Liver (tissue), 8 donors: ENCODE measurements at regions not wholly inside any gene's neighbourhood (a gene's known extent, or its start where the extent isn't known, plus 50 kb on each side); places are given as distances from the start of the nearest gene placed in this dataset.

Experiments
- DNase-seq: peaks from one replicate; pipeline ENCODE4 v3.0.0-alpha.2; 2017; ENCODE audit warnings: low spot score
- H3K27ac ChIP-seq, 2 donors: one replicate each; pipeline ENCODE4 v1.7.0; 2013; ENCODE audit warnings: inconsistent platforms in 2 of 2, low read length in 2 of 2, control low read depth in 1 of 2, low read depth in 1 of 2, mild to moderate bottlenecking in 1 of 2
- H3K27me3 ChIP-seq, 4 donors: one replicate each; pipeline versions ENCODE4 v1.6.1 to v1.7.0; 2013; ENCODE audit warnings: low read length in 3 of 4, inconsistent platforms in 1 of 4, mild to moderate bottlenecking in 1 of 4, moderate library complexity in 1 of 4; ENCODE audit not compliant: control insufficient read depth in 4 of 4, insufficient read depth in 4 of 4
- H3K36me3 ChIP-seq, 4 donors: one replicate each; pipeline versions ENCODE4 v1.6.1 to v1.7.0; 2013; ENCODE audit warnings: low read length in 3 of 4, mild to moderate bottlenecking in 3 of 4, low read depth in 1 of 4, moderate library complexity in 1 of 4; ENCODE audit not compliant: control insufficient read depth in 4 of 4, insufficient read depth in 3 of 4
- H3K4me1 ChIP-seq, 4 donors: one replicate each; pipeline versions ENCODE4 v1.6.1 to v1.7.0; 2013; ENCODE audit warnings: low read length in 3 of 4, mild to moderate bottlenecking in 3 of 4, moderate library complexity in 1 of 4; ENCODE audit not compliant: control insufficient read depth in 4 of 4, insufficient read depth in 4 of 4
- H3K4me3 ChIP-seq, 3 donors: one replicate each; pipeline versions ENCODE4 v1.6.1 to v1.7.0; 2013; ENCODE audit warnings: low read length in 3 of 3, control low read depth in 1 of 3, low read depth in 1 of 3, mild to moderate bottlenecking in 1 of 3
- H3K9ac ChIP-seq, 2 donors: one replicate each; pipeline ENCODE4 v1.7.0; 2013; ENCODE audit warnings: low read length in 2 of 2, mild to moderate bottlenecking in 2 of 2, moderate library complexity in 2 of 2, control low read depth in 1 of 2, low read depth in 1 of 2
- H3K9me3 ChIP-seq, 4 donors: one replicate each; pipeline versions ENCODE4 v1.6.1 to v1.7.0; 2013; ENCODE audit warnings: low read length in 3 of 4; ENCODE audit not compliant: control insufficient read depth in 4 of 4
- ATF3 ChIP-seq: IDR thresholded peaks from 2 replicates; pipeline ENCODE4 v1.6.1; 2016; ENCODE audit warnings: antibody characterized with exemption
- CTCF ChIP-seq: fragments of 150-350 bp; IDR thresholded peaks from 2 replicates; pipeline ENCODE4 v1.5.1; 2017; ENCODE audit warnings: improper control_type of control experiment, low read depth, low read length; ENCODE audit not compliant: missing input control
- EGR1 ChIP-seq, 2 donors: IDR thresholded peaks; 2 replicates each; pipeline ENCODE4 v1.6.1; 2016 to 2018; ENCODE audit warnings: antibody characterized with exemption in 2 of 2, low read depth in 2 of 2
- FOXA1 ChIP-seq: IDR thresholded peaks from 2 replicates; pipeline ENCODE4 v1.6.1; 2016; ENCODE audit warnings: antibody characterized with exemption
- FOXA2 ChIP-seq: IDR thresholded peaks from 2 replicates; pipeline ENCODE4 v1.6.1; 2016; ENCODE audit warnings: antibody characterized with exemption
- GABPA ChIP-seq, 2 donors: IDR thresholded peaks in 1 of 2; conservative IDR thresholded peaks in 1 of 2; 2 replicates each; pipeline ENCODE4 v1.6.1; 2016; ENCODE audit warnings: antibody characterized with exemption in 2 of 2, mild to moderate bottlenecking in 1 of 2, moderate library complexity in 1 of 2
- HNF4A ChIP-seq, 2 donors: conservative IDR thresholded peaks; 2 replicates each; pipeline ENCODE4 v1.6.1; 2016; ENCODE audit warnings: antibody characterized with exemption in 2 of 2, mild to moderate bottlenecking in 2 of 2
- JUND ChIP-seq, 2 donors: IDR thresholded peaks; 2 replicates each; pipeline ENCODE4 v1.6.1; 2016; ENCODE audit warnings: antibody characterized with exemption in 2 of 2
- MAX ChIP-seq: IDR thresholded peaks from 2 replicates; pipeline ENCODE4 v1.6.1; 2016; ENCODE audit warnings: antibody characterized with exemption
- NR2F2 ChIP-seq: IDR thresholded peaks from 2 replicates; pipeline ENCODE4 v1.6.1; 2016; ENCODE audit warnings: antibody characterized with exemption
- RAD21 ChIP-seq, 2 donors: IDR thresholded peaks; 2 replicates each; pipeline ENCODE4 v1.6.1; 2016; ENCODE audit warnings: antibody characterized with exemption in 2 of 2, mild to moderate bottlenecking in 2 of 2
- RXRA ChIP-seq, 2 donors: IDR thresholded peaks; 2 replicates each; pipeline ENCODE4 v1.6.1; 2017 to 2018; ENCODE audit warnings: antibody characterized with exemption in 2 of 2, mild to moderate bottlenecking in 1 of 2
- SP1 ChIP-seq: IDR thresholded peaks from 2 replicates; pipeline ENCODE4 v1.6.1; 2018; ENCODE audit warnings: antibody characterized with exemption, mild to moderate bottlenecking
- ZBTB33 ChIP-seq: IDR thresholded peaks from 2 replicates; pipeline ENCODE4 v1.6.1; 2016; ENCODE audit warnings: antibody characterized with exemption
- WGBS: extraction: QIAGEN DNeasy Blood & Tissue Kit; methylation state at CpG from one replicate; pipeline ENCODE4 v1.1.7; 2013; 5-methylcytosine and 5-hydroxymethylcytosine counted together
- TF ChIP-seq, protein P1 (sequence below): IDR thresholded peaks from 2 replicates; pipeline ENCODE4 v1.6.1; 2016; ENCODE audit warnings: antibody characterized with exemption, mild to moderate bottlenecking
- donor health status: healthy.
- donor health status: healthy.
- donor health status: healthy.
- donor health status: healthy.
- donor health status: healthy.

GRCh38 chr11:134611537-134611936 lies 199.5 kb upstream of the B3GAT1 start:
- no peaks in the 10 kb centered on the region for H3K9me3 ChIP-seq
- H3K27ac ChIP-seq: no peak overlapping the region
- H3K4me3 ChIP-seq: no peak overlapping the region
- TF ChIP-seq ZBTB33: no peak
- TF ChIP-seq JUND (IDR thresholded peaks at IDR 0.05): no peak
- TF ChIP-seq RXRA (IDR thresholded peaks at IDR 0.05): no peak
- no peak for TF ChIP-seq FOXA2
- TF ChIP-seq ATF3: no peak
- TF ChIP-seq, protein P1, sequence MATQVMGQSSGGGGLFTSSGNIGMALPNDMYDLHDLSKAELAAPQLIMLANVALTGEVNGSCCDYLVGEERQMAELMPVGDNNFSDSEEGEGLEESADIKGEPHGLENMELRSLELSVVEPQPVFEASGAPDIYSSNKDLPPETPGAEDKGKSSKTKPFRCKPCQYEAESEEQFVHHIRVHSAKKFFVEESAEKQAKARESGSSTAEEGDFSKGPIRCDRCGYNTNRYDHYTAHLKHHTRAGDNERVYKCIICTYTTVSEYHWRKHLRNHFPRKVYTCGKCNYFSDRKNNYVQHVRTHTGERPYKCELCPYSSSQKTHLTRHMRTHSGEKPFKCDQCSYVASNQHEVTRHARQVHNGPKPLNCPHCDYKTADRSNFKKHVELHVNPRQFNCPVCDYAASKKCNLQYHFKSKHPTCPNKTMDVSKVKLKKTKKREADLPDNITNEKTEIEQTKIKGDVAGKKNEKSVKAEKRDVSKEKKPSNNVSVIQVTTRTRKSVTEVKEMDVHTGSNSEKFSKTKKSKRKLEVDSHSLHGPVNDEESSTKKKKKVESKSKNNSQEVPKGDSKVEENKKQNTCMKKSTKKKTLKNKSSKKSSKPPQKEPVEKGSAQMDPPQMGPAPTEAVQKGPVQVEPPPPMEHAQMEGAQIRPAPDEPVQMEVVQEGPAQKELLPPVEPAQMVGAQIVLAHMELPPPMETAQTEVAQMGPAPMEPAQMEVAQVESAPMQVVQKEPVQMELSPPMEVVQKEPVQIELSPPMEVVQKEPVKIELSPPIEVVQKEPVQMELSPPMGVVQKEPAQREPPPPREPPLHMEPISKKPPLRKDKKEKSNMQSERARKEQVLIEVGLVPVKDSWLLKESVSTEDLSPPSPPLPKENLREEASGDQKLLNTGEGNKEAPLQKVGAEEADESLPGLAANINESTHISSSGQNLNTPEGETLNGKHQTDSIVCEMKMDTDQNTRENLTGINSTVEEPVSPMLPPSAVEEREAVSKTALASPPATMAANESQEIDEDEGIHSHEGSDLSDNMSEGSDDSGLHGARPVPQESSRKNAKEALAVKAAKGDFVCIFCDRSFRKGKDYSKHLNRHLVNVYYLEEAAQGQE: no peak
- no peak for TF ChIP-seq NR2F2
- TF ChIP-seq RAD21 (IDR thresholded peaks at IDR 0.05): no peak
- no peak for TF ChIP-seq EGR1 (IDR thresholded peaks at IDR 0.05; ENCODE audit: low read depth in 2 of 2)
- no peak for TF ChIP-seq GABPA (IDR thresholded peaks at IDR 0.05 in 1 of 2, conservative IDR thresholded peaks at IDR 0.05 in 1 of 2)
- no peak for TF ChIP-seq MAX
- no peak for TF ChIP-seq SP1
- no peak for TF ChIP-seq HNF4A (conservative IDR thresholded peaks at IDR 0.05)
- no peak for TF ChIP-seq CTCF
- no peak for TF ChIP-seq FOXA1
- WGBS: 88% methylated on average over 8 of the region's 8 CpGs
- H3K9ac ChIP-seq: no peak overlapping the region
- peaks cover 0 to 2% (median 0%) of the 10 kb centered on the region in 4 donors for H3K27me3 ChIP-seq
- DNase-seq: no peak
- no peaks in the 10 kb centered on the region for H3K36me3 ChIP-seq
- H3K4me1 ChIP-seq: no peaks in the 10 kb centered on the region
